GM23338 (cell line): ENCODE measurements at regions not wholly inside any gene's neighbourhood (a gene's known extent, or its start where the extent isn't known, plus 50 kb on each side); places are given as distances from the start of the nearest gene placed in this dataset.

Source experiments
- ATAC-seq: fragments of 200-7000 bp; cut with Tn5 transposase; 3 replicates; pipeline ENCODE4 v1.9.1; 2020
- DNase-seq: peaks from one replicate; pipeline ENCODE4 v3.0.0-alpha.2; 2015; ENCODE audit warnings: low spot score
- H2AFZ ChIP-seq: fragments of 200-600 bp; sonication (generic); 2 replicates; pipeline ENCODE4 v1.8.0; 2016; ENCODE audit warnings: antibody characterized with exemption, mild to moderate bottlenecking, moderate library complexity
- H3F3A ChIP-seq: fragments of 200-600 bp; sonication (generic); replicated peaks from 2 replicates; pipeline ENCODE4 v1.8.0; 2017; ENCODE audit warnings: antibody characterized with exemption, mixed run types, low read depth
- H3K27ac ChIP-seq: fragments of 200-600 bp; sonication (generic); 2 replicates; pipeline ENCODE4 v1.6.1; 2016; ENCODE audit warnings: low read depth
- H3K27me3 ChIP-seq: fragments of 200-600 bp; sonication (generic); 2 replicates; pipeline ENCODE4 v1.8.0; 2016; ENCODE audit warnings: mild to moderate bottlenecking, mixed run types, moderate library complexity; ENCODE audit not compliant: insufficient read depth
- H3K36me3 ChIP-seq: fragments of 200-600 bp; sonication (generic); 2 replicates; pipeline ENCODE4 v1.8.0; 2016; ENCODE audit warnings: mild to moderate bottlenecking; ENCODE audit not compliant: insufficient read depth
- H3K4me1 ChIP-seq: fragments of 200-600 bp; sonication (generic); 2 replicates; pipeline ENCODE4 v1.8.0; 2016; ENCODE audit warnings: mild to moderate bottlenecking, moderate library complexity; ENCODE audit not compliant: insufficient read depth
- H3K4me2 ChIP-seq: fragments of 200-600 bp; sonication (generic); 2 replicates; pipeline ENCODE4 v1.7.1; 2017; ENCODE audit warnings: mixed run types
- H3K4me3 ChIP-seq: fragments of 200-600 bp; sonication (generic); 2 replicates; pipeline ENCODE4 v1.6.1; 2016; ENCODE audit warnings: mixed run types
- H3K79me2 ChIP-seq: fragments of 200-600 bp; sonication (generic); replicated peaks from 2 replicates; pipeline ENCODE4 v1.8.0; 2017; ENCODE audit warnings: mild to moderate bottlenecking; ENCODE audit not compliant: insufficient read depth
- H3K9me2 ChIP-seq: fragments of 200-600 bp; sonication (generic); 2 replicates; pipeline ENCODE4 v1.8.0; 2017; ENCODE audit not compliant: insufficient read depth
- H4K20me1 ChIP-seq: fragments of 200-600 bp; sonication (generic); replicated peaks from 2 replicates; pipeline ENCODE4 v1.8.0; 2017; ENCODE audit warnings: mild to moderate bottlenecking; ENCODE audit not compliant: insufficient read depth
- H3K27ac Mint-ChIP-seq: 2 replicates; pipeline ENCODE4 v1.8.0; 2020; ENCODE audit warnings: inconsistent platforms, mild to moderate bottlenecking, moderate library complexity, mixed read lengths
- H3K27me3 Mint-ChIP-seq: 3 replicates; pipeline ENCODE4 v1.8.0; 2022; ENCODE audit warnings: low read depth, mild to moderate bottlenecking, moderate library complexity, mixed read lengths, inconsistent platforms; ENCODE audit not compliant: insufficient read depth, poor library complexity
- H3K36me3 Mint-ChIP-seq: 3 replicates; pipeline ENCODE4 v1.8.0; 2021; ENCODE audit warnings: low read depth, mild to moderate bottlenecking, inconsistent platforms, moderate library complexity, mixed read lengths
- H3K4me1 Mint-ChIP-seq: 3 replicates; pipeline ENCODE4 v1.8.0; 2020; ENCODE audit warnings: mild to moderate bottlenecking, inconsistent platforms, mixed read lengths
- H3K4me3 Mint-ChIP-seq: 3 replicates; pipeline ENCODE4 v1.8.0; 2021; ENCODE audit warnings: moderate library complexity, mild to moderate bottlenecking, inconsistent platforms, mixed read lengths
- H3K9me3 Mint-ChIP-seq: 3 replicates; pipeline ENCODE4 v1.8.0; 2020; ENCODE audit warnings: moderate library complexity, mild to moderate bottlenecking, inconsistent platforms, mixed read lengths
- EZH2 ChIP-seq: fragments of 200-600 bp; sonication (generic); IDR thresholded peaks from one replicate; pipeline ENCODE4 v1.8.0; 2017; ENCODE audit warnings: antibody characterized with exemption, mild to moderate bottlenecking, low read depth; ENCODE audit not compliant: unreplicated experiment
- EZH2phosphoT487 ChIP-seq: fragments of 200-600 bp; sonication (generic); IDR thresholded peaks from one replicate; pipeline ENCODE4 v1.8.1; 2018; ENCODE audit warnings: antibody characterized with exemption; ENCODE audit not compliant: unreplicated experiment
- JUNB ChIP-seq: IDR thresholded peaks from one replicate; pipeline ENCODE4 v1.6.1; 2016; ENCODE audit warnings: antibody characterized with exemption; ENCODE audit not compliant: unreplicated experiment
- NANOG ChIP-seq: IDR thresholded peaks from 2 replicates; pipeline ENCODE4 v1.6.1; 2016; ENCODE audit warnings: antibody characterized with exemption, borderline replicate concordance
- POLR2AphosphoS5 ChIP-seq: IDR thresholded peaks from 2 replicates; pipeline ENCODE4 v1.6.1; 2016; ENCODE audit warnings: antibody characterized with exemption, low read depth
- STAT1 ChIP-seq: IDR thresholded peaks from one replicate; pipeline ENCODE4 v1.6.1; 2016; ENCODE audit warnings: antibody characterized with exemption; ENCODE audit not compliant: unreplicated experiment
- ZNF114 ChIP-seq: fragments of 250-450 bp; sonication (Bioruptor Pico); IDR thresholded peaks from 2 replicates; pipeline ENCODE4 v1.5.0; 2020; ENCODE audit warnings: mild to moderate bottlenecking, moderate library complexity
- ZNF331 ChIP-seq: fragments of 250-450 bp; sonication (Bioruptor Pico); IDR thresholded peaks from 2 replicates; pipeline ENCODE4 v1.5.0; 2020; ENCODE audit warnings: low read depth, mild to moderate bottlenecking, moderate library complexity
- TF ChIP-seq, protein P1 (sequence below): IDR thresholded peaks from one replicate; pipeline ENCODE4 v1.6.1; 2018; ENCODE audit warnings: antibody characterized with exemption; ENCODE audit not compliant: unreplicated experiment
- TF ChIP-seq, protein P2 (sequence below), 2 experiments: fragments of 200-600 bp in 1 of 2; sonication (generic) in 1 of 2; conservative IDR thresholded peaks; 2 replicates each; pipeline versions ENCODE4 v1.5.1 to v1.6.1; 2016 to 2017; ENCODE audit warnings: antibody characterized with exemption in 2 of 2, low read depth in 2 of 2, mild to moderate bottlenecking in 2 of 2, moderate library complexity in 1 of 2
- TF ChIP-seq, protein P3 (sequence below): IDR thresholded peaks from 2 replicates; pipeline ENCODE4 v1.6.1; 2016; ENCODE audit warnings: antibody characterized with exemption

DNA sequence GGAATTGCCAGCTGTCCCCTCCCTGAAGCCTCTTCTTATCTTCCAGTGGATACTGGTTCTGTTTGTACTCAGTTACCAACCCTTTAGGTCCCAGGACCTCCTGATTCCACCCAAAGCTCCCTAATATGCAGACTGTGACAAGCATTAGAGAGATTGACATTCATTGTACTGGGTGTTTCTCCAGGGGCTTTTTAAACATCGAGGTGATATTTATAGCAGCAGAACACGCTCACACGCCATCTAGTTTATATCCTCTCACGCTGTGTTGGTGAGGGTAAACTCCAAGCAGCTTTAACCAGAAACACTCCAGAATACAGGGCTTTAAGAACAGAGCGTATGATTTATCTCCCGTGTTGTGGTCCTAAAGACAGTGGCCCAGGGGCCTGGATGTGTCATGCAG is 238.4 kb downstream of the IRF8 start:
- Histone ChIP-seq H3K36me3 (no peaks in the 10 kb centered on the region), H3K79me2 (no peaks in the 10 kb centered on the region), H3F3A (no peaks in the 10 kb centered on the region), H3K27ac (no peak overlapping the region), H2AFZ (no peak overlapping the region), H3K27me3 (no peaks in the 10 kb centered on the region), H3K4me1 (no peaks in the 10 kb centered on the region), H3K4me3 (no peak overlapping the region), H3K4me2 (no peak overlapping the region), H3K9me2 (no peaks in the 10 kb centered on the region), H4K20me1 (no peaks in the 10 kb centered on the region)
- Mint-ChIP-seq H3K27ac (no peak overlapping the region), H3K4me1 (no peaks in the 10 kb centered on the region; the same call in 2 of the 3 replicates), H3K4me3 (no peak overlapping the region), H3K9me3 (no peaks in the 10 kb centered on the region), H3K27me3 (peaks cover 6% of the 10 kb centered on the region), H3K36me3 (no peaks in the 10 kb centered on the region)
- no peak for ATAC-seq
- TF ChIP-seq NANOG (no peak), ZNF114 (no peak)
- no peak for DNase-seq

DNA sequence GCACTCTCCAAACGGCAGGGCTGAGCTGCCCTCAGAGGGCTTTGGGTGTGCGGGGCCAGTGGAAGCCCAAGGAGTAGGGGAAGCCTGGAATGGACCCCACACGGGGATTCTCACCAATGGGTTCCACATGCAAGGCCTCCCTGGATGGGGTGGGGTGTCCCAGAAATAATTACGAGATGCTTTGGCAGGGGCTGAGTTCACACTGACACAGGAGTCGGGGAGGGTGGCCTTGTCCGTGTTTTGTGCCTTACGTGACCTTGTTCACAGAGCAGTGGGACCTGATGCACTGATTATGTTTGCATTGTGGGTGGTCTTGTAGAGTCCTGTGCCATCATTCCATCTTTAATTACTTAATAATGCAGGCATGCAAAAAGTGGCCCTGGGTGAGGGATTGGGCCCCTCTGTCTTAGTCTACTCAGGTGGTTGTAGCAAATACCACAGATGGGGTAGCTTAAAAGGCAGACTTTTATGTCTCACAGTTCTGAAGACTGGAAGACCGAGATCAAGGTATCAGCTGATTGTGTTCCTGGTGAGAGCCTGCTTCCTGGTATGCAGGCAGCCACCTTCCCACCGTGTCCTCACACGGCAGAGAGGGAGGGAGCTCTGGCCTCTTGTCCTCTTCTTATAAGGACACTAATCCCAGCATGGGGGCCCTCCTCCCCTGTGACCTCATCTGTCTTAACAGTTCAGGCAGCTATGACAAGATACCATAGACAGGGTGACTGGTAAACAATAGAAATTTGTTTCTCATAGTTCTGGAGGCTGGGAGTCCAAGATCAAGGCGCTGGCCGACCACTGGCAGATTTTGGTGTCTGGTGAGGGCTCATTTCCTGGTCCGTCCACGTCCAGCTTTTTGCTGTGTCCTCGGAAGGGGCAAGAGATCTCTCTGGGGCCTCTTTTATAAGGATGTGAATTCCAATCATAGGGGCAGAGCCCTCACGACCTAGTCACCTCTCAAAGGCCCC is 239.4 kb downstream of the IRF8 start:
- peaks cover 7% of the 10 kb centered on the region for H3K27me3 Mint-ChIP-seq
- Histone ChIP-seq H3K27me3 (no peaks in the 10 kb centered on the region), H3F3A (no peaks in the 10 kb centered on the region), H3K27ac (no peak overlapping the region), H2AFZ (no peak overlapping the region), H3K9me2 (no peaks in the 10 kb centered on the region), H3K79me2 (no peaks in the 10 kb centered on the region), H3K4me1 (no peaks in the 10 kb centered on the region), H3K4me2 (no peak overlapping the region), H3K36me3 (no peaks in the 10 kb centered on the region), H4K20me1 (no peaks in the 10 kb centered on the region), H3K4me3 (no peak overlapping the region)
- no peak for TF ChIP-seq EZH2phosphoT487
- no peak; the same call in 2 of the 3 replicates for ATAC-seq
- H3K4me3 Mint-ChIP-seq: no peak overlapping the region
- peak; percentile 6 for DNase-seq
- no peaks in the 10 kb centered on the region for H3K9me3 Mint-ChIP-seq
- H3K27ac Mint-ChIP-seq: no peak overlapping the region
- H3K4me1 Mint-ChIP-seq: no peaks in the 10 kb centered on the region; the same call in 2 of the 3 replicates
- H3K36me3 Mint-ChIP-seq: no peaks in the 10 kb centered on the region

DNA sequence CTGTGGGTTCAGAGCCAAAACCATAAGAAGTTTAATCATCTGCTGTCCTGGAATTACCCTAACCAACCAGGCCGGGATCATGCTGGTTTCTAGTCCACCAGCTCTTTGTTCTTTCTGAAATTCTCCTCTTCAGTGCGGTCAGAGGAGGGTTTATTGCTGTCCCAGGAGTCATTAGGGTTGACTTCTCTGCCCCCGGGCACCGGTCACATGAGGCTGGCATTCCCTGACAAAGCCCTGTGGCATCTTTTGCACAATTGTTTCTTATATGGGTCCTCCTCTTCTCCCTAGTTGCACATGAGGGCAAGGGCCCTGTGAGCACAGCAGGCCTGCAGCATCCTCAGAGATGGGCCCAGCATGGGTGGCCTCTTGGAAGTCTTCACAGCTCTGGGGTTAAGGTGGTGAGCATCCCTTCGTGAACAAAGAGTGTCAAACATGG is 243.9 kb downstream of the IRF8 start:
- H3K4me3 Mint-ChIP-seq: no peak overlapping the region
- peaks cover 2% of the 10 kb centered on the region for H3K27me3 Mint-ChIP-seq
- DNase-seq (no peak), ATAC-seq (no peak)
- Histone ChIP-seq H3K27ac (no peak overlapping the region), H3K79me2 (no peaks in the 10 kb centered on the region), H3K4me1 (no peaks in the 10 kb centered on the region), H3K4me2 (no peak overlapping the region), H4K20me1 (no peaks in the 10 kb centered on the region), H2AFZ (no peak overlapping the region), H3F3A (no peaks in the 10 kb centered on the region), H3K4me3 (no peak overlapping the region), H3K36me3 (no peaks in the 10 kb centered on the region), H3K27me3 (no peaks in the 10 kb centered on the region), H3K9me2 (no peaks in the 10 kb centered on the region)
- no peak overlapping the region for H3K27ac Mint-ChIP-seq
- H3K36me3 Mint-ChIP-seq: no peaks in the 10 kb centered on the region
- no peaks in the 10 kb centered on the region for H3K9me3 Mint-ChIP-seq
- no peaks in the 10 kb centered on the region for H3K4me1 Mint-ChIP-seq
- TF ChIP-seq JUNB (no peak), STAT1 (no peak), ZNF331 (CRISPR knock-in tag) (no peak), EZH2phosphoT487 (no peak), EZH2 (no peak), NANOG (no peak), POLR2AphosphoS5 (no peak), ZNF114 (no peak)
- TF ChIP-seq, protein P1, sequence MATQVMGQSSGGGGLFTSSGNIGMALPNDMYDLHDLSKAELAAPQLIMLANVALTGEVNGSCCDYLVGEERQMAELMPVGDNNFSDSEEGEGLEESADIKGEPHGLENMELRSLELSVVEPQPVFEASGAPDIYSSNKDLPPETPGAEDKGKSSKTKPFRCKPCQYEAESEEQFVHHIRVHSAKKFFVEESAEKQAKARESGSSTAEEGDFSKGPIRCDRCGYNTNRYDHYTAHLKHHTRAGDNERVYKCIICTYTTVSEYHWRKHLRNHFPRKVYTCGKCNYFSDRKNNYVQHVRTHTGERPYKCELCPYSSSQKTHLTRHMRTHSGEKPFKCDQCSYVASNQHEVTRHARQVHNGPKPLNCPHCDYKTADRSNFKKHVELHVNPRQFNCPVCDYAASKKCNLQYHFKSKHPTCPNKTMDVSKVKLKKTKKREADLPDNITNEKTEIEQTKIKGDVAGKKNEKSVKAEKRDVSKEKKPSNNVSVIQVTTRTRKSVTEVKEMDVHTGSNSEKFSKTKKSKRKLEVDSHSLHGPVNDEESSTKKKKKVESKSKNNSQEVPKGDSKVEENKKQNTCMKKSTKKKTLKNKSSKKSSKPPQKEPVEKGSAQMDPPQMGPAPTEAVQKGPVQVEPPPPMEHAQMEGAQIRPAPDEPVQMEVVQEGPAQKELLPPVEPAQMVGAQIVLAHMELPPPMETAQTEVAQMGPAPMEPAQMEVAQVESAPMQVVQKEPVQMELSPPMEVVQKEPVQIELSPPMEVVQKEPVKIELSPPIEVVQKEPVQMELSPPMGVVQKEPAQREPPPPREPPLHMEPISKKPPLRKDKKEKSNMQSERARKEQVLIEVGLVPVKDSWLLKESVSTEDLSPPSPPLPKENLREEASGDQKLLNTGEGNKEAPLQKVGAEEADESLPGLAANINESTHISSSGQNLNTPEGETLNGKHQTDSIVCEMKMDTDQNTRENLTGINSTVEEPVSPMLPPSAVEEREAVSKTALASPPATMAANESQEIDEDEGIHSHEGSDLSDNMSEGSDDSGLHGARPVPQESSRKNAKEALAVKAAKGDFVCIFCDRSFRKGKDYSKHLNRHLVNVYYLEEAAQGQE: no peak
- TF ChIP-seq, protein P2, sequence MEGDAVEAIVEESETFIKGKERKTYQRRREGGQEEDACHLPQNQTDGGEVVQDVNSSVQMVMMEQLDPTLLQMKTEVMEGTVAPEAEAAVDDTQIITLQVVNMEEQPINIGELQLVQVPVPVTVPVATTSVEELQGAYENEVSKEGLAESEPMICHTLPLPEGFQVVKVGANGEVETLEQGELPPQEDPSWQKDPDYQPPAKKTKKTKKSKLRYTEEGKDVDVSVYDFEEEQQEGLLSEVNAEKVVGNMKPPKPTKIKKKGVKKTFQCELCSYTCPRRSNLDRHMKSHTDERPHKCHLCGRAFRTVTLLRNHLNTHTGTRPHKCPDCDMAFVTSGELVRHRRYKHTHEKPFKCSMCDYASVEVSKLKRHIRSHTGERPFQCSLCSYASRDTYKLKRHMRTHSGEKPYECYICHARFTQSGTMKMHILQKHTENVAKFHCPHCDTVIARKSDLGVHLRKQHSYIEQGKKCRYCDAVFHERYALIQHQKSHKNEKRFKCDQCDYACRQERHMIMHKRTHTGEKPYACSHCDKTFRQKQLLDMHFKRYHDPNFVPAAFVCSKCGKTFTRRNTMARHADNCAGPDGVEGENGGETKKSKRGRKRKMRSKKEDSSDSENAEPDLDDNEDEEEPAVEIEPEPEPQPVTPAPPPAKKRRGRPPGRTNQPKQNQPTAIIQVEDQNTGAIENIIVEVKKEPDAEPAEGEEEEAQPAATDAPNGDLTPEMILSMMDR (conservative IDR thresholded peaks at IDR 0.05; ENCODE audit: low read depth in 2 of 2): no peak
- TF ChIP-seq, protein P3, sequence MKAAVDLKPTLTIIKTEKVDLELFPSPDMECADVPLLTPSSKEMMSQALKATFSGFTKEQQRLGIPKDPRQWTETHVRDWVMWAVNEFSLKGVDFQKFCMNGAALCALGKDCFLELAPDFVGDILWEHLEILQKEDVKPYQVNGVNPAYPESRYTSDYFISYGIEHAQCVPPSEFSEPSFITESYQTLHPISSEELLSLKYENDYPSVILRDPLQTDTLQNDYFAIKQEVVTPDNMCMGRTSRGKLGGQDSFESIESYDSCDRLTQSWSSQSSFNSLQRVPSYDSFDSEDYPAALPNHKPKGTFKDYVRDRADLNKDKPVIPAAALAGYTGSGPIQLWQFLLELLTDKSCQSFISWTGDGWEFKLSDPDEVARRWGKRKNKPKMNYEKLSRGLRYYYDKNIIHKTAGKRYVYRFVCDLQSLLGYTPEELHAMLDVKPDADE: no peak
